Fibroblast of skin of right biceps (primary cell): ENCODE measurements at regions not wholly inside any gene's neighbourhood (a gene's known extent, or its start where the extent isn't known, plus 50 kb on each side); places are given as distances from the start of the nearest gene placed in this dataset.
A peak's percentile ranks its signal among the peaks of the same experiment; 100 is the strongest.
"Not testable (repeated sequence)": the region's sequence is repeated elsewhere in the genome, so short reads cannot be mapped to it uniquely, and the experiment has no call there.

Experiments
- DNase-seq: peaks from one replicate; pipeline ENCODE4 v3.0.0-alpha.2; 2013

DNA sequence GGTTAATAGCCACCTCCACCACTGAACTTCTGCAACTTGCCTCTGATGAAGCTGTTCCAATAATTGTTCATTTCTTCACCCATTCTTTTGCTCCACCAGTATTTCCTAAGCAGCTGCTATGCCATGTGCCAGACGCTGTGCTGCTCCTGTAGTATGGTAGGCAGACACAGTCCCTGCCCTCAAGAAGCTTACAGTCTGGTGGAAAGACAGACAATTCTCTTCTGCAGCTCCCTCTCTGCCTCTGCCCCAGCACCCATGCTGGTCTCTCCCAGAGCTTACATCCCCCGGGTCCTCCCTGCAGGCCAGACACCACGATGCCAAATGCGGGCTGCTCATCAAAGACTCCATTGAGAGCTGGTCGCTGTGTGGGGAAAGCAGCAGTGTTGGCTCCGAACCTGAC lies 111.6 kb upstream of the ESRRB start:
- no peak for DNase-seq

DNA sequence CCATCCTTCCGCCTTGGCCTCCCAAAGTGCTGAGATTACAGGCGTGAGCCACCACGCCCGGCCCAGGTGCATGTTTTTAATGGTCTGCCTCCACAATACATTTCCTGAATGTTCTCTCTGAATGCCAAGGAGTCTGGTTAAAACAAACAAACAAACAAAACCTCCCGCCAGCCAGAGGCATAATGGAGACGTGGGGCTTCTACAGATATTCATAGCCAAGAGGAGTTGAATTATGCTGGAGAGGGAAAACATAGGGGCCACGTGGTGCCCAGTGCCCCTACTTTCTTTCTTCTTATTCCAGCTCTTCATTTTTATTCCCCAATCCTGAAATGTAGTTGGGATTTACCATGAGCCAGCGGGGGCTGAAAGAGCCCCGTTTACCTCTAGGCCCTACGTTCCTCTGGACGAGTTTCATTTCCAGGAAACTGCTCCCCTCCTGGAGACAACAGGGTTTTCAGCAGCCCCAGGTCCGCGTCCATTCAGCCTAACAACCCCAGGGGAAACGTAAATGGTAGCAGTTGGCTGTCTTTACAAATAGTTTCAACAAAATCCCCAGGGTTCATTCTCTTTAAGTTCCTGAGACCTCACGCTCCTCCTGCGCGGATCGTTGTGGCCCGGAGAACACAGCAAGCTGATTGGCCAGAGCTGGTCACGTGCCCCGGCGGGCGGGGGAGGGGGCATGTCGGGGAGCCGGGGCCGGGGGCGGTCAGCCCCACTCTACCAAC lies 108.5 kb upstream of the ESRRB start:
- peak; percentile 21 for DNase-seq

DNA sequence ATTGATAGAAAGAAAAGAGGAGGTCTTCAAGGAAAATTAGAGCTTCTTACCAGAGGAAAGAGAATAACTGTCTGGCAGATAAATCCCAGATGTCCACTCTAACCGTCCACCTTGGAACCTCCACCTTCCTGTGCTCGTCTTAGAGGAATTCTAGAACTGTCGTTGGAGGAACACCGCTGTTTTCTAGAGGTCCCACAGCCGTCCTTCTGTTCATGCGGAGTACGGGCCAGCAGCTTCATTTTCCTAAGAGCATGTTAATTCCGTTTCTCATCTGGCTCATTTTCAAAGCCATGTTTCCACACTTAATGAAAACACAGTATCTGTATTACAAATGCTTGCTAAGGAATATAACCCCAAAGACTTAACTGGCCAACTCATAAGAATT lies 107.9 kb upstream of the ESRRB start:
- no peak for DNase-seq

DNA sequence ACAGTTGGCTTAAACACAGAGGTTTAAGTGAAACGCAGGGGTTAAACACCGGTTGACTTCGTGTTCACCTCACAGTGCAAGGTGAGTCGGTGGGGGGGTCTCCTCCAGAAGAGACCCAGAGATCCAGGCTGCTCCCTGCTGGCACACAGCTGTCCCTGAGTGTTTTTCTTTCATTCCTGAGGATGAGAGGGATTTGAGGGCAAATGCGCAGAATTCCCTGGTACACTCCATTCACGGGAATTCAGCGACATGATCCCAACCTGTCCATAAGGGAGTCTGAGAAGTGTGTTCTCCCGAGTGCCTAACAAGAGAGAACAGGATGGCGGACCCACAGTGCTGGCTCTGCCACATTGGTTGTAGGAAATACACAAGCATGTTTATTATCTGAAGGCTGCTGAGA lies 107.2 kb upstream of the ESRRB start:
- no peak for DNase-seq

DNA sequence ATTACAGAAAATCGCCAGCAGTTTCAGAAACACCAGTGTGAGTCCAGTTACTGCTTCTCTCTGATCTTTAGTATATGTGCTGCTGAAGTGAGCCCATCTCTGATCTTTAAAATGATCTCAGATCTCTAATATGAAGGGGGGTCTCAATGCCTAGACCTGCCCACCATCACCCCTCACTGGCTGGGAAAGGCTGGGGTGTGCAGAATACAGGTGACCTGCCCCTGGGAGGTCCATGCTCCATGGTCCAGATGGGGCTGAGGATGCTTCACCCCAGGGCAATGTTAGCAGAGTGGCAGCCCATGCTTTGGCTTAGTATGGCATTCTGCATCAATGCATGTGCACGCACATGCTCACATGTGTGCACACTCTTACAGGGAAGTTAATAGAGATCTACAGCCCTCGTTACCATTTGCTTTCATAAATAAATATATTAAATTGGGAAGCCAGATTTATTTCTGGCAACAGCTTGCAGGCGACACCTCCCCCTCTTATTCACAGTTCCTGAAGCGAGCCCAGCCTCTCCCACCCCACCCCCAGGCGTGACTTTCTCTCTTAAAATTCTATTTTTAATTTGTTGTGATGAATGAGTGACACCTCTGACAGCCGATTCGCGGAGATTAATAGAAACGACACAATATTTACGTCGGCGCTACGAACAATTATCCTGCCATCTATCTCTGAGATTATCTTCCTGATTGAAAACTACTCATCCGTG lies 104.7 kb upstream of the ESRRB start:
- no peak for DNase-seq

DNA sequence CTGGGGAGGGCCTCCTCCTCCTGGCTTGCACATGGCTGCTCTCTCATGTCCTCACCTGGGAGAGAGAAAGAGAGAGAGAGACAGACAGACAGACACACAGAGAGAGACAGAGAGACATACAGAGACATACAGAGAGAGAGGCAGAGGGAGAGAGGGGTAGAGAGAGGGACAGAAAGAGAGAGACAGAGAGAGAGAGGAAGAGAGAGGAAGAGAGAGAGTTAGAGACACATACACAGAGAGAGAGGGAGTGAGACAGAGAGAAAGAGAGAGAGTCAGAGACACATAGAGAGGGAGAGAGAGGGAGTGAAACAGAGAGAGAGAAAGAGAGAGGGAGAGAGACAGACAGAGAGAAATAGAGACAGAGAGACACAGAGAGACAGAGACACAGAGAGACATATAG lies 103.6 kb upstream of the ESRRB start:
- no peak for DNase-seq

DNA sequence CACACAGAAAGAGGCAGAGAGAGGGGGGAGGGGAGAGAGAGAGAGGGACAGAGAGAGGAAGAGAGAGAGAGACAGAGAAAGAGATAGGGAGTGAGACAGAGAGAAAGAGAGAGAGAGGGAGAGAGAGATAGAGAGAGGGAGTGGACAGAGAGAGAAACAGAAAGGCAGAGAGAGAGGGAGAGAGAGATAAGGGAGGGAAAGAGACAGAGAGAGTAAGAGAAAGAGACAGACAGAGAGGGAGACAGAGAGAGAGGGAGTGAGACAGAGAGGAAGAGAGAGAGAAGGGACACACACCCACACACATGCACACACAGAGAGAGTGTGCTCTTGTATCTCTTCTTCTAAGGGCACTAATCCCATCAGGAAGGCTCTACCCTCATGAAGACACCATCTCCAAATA lies 103.2 kb upstream of the ESRRB start:
- DNase-seq = no peak

DNA sequence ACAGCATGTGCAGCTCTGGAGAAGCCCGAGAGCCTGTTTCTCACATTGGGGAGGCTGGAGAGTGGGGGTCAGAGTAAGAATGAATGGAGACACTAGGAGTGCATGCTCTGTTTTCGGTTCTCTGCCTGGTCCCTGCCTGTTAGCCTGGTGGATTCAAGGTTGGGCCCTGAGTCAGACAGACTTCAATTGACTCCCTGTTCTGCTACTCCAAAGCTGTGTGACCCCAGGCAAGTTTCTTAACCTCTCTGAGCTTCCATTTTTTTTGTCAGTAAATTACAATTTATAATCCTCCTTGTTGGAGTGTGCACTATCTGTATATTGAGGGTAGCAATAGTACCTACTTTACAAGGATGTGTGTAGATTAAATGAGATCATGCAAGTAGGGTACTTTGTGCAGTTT lies 102.6 kb upstream of the ESRRB start:
- no peak for DNase-seq

DNA sequence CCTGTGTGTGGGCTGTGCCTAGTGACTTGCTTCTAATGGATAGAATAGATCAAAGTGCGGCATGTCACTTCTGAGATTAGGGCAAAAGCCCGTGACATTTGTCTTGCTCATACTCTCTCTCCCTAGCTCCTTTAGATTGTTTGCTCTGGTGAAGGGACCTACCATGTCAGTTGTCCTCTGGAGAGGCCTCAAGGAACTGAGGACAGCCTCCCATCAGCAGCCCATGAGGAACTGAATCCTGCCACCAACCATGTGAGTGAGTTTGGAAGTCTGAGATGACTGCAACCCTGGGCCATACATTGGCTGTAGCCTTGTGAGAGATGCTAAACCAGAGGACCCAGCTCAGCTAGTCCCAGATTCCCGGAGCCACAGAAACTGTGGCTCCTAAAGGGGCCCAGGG lies 101.6 kb upstream of the ESRRB start:
- DNase-seq = no peak

DNA sequence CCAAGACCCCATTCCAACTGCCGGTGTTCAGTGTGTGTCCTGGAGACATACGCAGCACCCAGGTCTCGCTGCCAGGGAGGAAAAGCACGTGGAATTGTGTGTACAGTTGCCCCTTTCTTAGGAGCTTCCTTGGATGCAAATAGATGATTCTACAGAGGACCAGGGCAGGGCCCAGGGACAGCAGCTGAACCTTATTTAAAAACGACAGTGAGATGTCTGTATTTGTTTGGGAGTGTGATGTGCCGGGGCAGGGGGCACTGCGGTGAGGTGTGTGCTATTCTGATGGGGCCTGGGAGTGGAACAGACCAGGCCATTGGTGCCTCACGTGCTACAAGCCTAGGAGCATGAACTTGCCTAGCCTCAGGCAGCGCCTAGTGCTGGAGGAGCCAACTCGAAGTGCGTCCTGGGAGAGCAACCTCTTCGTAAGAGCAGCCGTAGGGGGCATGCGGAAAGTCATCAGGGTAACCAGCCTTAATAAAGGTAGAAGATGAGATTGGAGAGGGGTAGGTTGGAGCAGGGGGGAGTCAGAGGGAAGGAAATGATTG lies 98.3 kb upstream of the ESRRB start:
- no peak for DNase-seq

DNA sequence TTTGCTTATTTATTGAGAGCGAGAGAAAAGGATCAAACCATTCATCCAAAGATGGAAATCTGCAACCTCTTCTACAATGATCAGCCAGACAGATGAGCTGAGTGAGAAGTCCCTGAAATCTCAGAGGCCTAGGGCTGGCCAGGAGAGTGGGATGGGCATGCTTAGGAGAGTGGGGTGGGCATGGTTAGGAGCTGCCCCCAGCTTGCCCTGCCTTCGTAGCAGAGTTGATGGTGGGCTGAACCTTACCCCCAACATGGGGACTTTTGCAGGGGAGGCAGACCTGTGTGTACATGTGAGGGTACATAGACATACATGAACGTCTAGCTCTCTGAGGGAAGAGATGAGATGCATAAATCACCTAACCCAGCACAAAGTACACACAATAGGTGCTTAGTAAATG lies 95.7 kb upstream of the ESRRB start:
- no peak for DNase-seq

DNA sequence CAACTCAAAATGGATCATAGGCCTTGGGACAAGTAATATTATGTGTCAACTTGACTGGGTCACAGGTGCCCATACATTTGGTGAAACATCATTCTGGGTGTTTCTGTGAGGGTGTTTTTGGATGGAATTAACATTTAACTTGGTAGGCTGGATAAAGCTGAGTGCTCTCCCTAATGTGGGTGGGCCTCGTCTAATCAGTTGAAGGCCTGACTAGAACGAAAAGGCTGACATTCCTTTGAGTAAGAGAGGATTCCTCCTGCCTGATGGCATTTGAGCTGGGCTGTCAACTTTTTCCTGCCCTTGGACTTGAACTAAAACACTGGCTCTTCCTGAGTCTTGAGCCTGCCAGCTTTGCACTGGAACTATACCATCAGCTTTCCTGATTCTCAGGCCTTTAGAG lies 93.4 kb upstream of the ESRRB start:
- DNase-seq = no peak

DNA sequence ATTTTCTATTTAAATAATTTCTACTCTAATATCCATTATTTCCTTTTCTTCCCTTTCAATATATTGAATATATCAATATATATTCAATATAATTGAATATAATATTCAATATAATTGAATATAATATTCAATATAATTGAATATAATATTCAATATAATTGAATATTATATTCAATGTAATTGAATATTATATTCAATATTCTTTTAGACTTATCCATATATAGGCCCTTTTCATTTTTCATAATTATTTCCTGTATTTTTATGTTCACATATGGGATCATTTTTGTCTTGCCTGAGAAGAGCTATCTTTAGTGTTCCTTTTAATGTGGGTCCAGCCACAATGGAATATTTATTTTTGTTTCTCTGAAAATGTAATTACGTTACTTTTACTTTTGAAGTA lies 88.9 kb upstream of the ESRRB start:
- DNase-seq = no peak

DNA sequence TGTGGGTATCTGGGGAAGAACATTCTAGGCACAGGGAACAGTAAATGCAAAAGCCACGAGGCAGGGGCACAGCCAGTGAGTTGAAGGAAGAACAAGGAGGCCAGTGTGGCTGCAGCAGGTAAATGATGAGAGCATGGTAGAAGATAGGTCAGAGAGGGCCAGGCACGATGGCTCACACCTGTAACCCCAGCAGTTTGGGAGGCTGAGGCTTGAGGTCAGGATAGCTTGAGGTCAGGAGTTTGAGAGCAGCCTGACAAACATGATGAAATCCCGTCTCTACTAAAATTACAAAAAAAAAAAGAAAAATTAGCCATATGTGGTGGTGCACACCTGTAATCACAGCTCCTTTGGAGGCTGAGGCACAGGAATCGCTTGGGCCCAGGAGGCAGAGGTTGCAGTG lies 86.7 kb upstream of the ESRRB start:
- no peak for DNase-seq

DNA sequence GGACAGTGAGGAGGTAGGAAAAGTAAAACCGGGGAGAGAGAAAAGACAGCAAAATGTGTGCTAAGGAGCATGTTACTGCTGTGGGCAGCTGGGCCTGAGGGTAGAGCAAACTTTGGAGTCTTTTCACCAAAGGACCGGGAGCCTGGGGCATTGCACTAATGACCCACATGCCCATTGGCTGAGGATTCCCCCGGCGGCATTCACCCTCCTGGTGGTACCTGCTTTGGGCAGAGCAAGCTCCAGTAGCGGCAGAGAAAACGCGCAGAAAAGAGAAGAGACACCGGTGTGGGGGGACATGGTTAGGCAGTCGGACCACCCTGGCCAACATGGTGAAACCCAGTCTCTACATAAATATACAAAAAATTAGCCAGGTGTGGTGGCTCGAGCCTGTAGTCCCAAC lies 83.4 kb upstream of the ESRRB start:
- no peak for DNase-seq

DNA sequence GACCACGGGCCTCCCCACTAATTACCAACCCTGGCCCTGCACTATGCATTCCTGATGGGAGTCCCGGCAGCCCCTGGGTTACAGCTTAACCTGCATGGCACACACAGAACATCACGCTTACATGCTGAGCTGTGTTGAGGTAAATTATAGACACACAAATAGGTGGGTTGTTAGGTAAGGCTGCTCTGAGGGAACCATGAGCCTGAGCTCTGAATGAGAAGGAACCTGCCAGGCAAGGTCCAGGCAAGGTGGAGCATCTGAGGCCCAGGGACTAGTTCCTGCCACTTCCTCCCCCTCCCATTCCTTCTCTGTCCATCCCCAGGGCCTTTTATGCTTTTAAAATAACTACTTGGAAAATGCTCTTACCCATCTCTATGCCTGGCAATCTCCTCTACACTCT lies 82.7 kb upstream of the ESRRB start:
- DNase-seq = no peak

DNA sequence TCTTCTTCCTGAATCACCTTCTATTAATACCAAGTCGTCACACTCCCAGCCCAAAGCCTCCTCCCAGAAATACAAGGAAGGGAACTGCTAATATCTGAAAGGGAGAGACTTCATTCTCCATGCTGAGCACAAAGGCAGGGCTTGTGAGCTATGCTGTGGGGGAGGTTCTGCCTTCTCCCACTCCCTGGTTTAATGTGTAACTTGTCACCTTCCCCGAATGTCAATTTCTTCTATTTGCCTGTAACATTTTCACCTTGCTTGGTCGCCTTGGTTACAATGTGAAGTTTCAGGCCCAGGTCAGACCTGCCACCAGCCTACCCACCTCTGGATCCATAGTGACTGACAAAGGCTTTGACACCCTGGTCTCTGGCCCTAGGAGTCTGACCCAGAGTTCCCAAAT lies 82.0 kb upstream of the ESRRB start:
- DNase-seq = no peak

DNA sequence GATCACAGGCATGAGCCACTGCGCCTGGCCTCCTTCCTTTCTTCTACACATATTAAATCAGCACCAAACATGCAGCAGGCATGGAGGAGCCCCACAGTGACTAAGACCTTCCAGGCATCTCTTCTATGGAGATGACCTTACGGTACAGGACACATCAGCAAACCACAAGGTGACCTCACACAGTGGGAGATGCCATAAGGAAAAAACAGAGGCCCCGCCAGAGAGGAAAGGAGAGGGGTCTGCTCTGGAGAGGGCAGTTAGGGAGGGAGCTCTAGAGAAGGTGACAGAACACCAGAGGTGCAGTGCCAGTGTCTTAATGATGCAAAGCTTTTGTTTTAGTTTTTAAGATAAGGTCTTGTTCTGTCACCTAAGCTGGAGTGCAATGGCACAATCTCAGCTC lies 81.1 kb upstream of the ESRRB start:
- no peak for DNase-seq

DNA sequence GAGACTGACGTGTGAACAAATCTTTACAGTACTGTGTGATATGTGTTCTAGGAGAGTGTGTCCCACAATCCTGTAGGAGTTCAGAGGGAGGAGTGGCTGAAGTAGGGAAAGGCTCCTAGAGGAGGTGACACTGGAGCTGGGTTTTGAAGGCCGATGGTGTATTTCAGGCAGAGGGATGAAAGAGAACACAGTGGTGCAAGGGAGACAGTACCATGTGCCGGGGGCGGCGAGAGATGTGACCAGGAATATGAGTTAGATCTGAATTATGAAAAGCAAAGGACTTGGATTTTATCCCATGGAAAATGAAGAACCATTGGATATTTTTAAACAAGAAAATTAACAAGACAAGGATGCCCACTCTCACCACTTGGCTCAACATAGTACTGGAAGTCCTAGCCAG lies 77.0 kb upstream of the ESRRB start:
- no peak for DNase-seq

DNA sequence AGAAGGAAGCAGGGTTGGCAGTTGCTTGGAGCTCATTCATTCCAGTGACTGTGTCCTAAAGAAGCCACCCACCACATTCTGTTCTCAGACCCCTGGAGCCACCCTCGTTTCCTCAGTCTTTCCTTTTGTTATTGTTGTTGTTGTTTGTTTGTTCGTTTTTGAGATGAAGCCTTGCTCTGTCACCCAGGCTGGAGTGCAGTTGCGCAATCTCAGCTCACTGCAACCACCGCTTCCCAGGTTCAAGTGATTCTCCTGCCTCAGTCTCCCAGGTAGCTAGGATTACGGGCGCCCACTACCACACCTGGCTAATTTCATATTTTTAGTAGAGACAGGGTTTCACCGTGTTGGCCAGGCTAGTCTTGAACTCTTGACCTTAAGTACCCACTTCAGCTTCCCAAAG lies 72.7 kb upstream of the ESRRB start:
- not testable (repeated sequence) for DNase-seq

DNA sequence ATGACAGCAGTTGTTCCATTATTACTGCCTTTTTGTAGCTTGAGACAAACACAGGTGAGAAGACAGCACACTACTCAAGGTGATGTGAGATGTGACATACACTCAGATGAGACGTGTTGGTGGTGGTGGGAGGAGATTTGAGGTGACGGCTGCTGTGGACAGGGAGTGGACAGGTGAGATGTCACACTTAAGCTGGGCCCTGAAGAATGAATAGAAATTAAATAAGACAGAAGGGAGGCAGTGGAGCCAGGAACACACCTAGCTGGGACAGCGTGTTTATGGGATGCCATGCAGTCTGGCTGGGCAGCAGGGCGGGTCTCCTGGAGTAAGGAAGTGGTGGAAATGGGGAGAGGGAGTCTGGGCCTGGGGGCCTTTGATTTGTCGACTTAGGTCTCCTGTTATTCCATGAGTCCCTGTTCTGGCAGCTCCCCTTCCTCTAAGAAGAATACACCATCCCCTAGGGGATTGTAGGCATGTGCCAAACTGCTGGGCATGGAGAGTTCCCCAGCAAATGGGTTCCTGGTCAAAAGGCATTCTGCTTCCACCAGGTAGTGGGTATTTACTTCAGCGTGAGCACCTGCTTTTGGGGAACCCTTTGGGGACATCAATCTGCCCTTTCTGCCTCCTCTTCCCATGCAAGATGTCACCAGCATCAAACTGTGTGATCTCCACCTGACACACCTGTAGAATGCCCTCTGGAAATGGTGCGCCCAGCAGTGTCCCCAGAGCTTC lies 71.2 kb upstream of the ESRRB start:
- DNase-seq = no peak

DNA sequence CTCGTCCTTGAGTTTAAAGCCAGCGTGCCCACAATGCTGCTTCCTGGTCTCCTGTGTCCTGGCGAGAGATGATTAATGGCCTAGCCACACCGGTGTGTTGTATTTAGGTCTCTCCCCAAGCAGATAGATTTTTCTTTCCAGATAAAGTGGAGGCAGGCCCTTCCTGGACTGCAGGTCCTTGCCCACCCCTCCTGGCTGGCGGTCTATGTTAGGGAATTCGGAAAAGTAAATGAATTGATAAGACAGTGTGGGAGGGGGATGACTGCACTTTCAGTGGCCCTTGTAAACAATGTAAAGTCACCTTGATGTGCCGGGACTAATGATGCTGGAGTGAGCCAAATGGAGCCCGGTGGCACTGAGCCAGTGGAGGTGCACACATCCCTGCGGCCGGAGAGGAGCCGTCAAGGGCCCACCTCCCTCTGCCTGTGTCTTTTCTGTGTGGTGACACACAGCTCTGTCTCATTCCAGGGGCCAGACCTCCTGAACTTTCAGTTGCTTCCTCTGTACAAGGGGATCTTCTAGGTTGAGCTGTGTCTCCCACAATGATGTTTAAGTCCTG lies 70.6 kb upstream of the ESRRB start:
- DNase-seq = no peak

DNA sequence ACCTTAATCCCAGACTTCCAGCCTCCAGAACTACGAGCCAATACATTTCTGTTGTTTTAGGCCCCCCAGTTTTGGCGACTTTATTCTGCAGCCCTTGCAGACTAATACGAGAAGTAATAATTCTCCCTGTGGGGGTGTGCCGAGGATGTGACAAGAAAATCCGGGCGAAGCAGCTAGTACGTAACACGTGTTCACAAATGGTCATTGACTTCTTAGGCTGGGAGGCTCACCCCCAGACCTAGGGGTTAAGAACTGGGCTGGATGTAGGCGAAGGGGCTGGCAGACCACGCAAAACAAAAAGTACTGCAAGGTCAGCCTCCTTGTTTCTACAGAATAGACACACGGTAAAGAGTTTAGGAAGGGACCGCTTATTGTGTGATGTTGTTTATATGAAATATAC lies 69.8 kb upstream of the ESRRB start:
- no peak for DNase-seq
